SK-N-SH (cell line): ENCODE measurements at regions not wholly inside any gene's neighbourhood (a gene's known extent, or its start where the extent isn't known, plus 50 kb on each side); places are given as distances from the start of the nearest gene placed in this dataset.

Source experiments
- CTCF ChIA-PET: fragments of 300-600, 350-600 bp; formaldehyde crosslinking; extraction: SDS; loops from one replicate; lab custom pipeline; 2021; lab: Yijun Ruan, JAX
- POLR2A ChIA-PET: fragments of 350-600 bp; sonication (Branson Sonifier 250); formaldehyde crosslinking; extraction: SDS; loops from one replicate; lab custom pipeline; 2020; ENCODE audit warnings: antibody characterized with exemption, inconsistent platforms; lab: Yijun Ruan, JAX
- DNase-seq: peaks from one replicate; pipeline ENCODE4 v3.0.0; 2012
- H2AFZ ChIP-seq: fragments of 200-600 bp; sonication (generic); 2 replicates; pipeline ENCODE4 v1.8.1; 2016; ENCODE audit warnings: antibody characterized with exemption, mild to moderate bottlenecking, low read depth
- H3F3A ChIP-seq: fragments of 200-600 bp; sonication (generic); replicated peaks from 2 replicates; pipeline ENCODE3; 2016; ENCODE audit warnings: antibody characterized with exemption, mild to moderate bottlenecking; ENCODE audit not compliant: insufficient read depth
- H3K27ac ChIP-seq, 2 experiments: fragments of 200-500 bp in 1 of 2; fragments of 200-600 bp in 1 of 2; sonication (Bioruptor generic) in 1 of 2; sonication (generic), shearing (Covaris generic) in 1 of 2; 2 replicates each; pipeline versions ENCODE4 v1.5.1 to v1.6.1; 2014 to 2016; ENCODE audit warnings: low read depth in 2 of 2, inconsistent platforms in 1 of 2, low read length in 1 of 2, mild to moderate bottlenecking in 1 of 2, mixed read lengths in 1 of 2
- H3K27me3 ChIP-seq: fragments of 200-600 bp; sonication (generic), shearing (Covaris generic); 2 replicates; pipeline ENCODE4 v1.6.1; 2016; ENCODE audit warnings: mixed run types; ENCODE audit not compliant: insufficient read depth
- H3K36me3 ChIP-seq, 2 experiments: fragments of 200-500 bp in 1 of 2; fragments of 200-600 bp in 1 of 2; sonication (Bioruptor generic) in 1 of 2; sonication (generic) in 1 of 2; replicated peaks in 1 of 2; 2 replicates each; pipeline versions ENCODE3 to v1.5.1; 2014 to 2016; ENCODE audit warnings: low read length in 1 of 2, mild to moderate bottlenecking in 1 of 2; ENCODE audit not compliant: insufficient read depth in 2 of 2, control insufficient read depth in 1 of 2
- H3K4me1 ChIP-seq, 2 experiments: fragments of 200-500 bp in 1 of 2; fragments of 200-600 bp in 1 of 2; sonication (Bioruptor generic) in 1 of 2; sonication (generic), shearing (Covaris generic) in 1 of 2; 2 replicates each; pipeline versions ENCODE4 v1.5.1 to v1.6.1; 2014 to 2016; ENCODE audit warnings: low read depth in 1 of 2, low read length in 1 of 2, mixed run types in 1 of 2; ENCODE audit not compliant: insufficient read depth in 2 of 2, control insufficient read depth in 1 of 2
- H3K4me2 ChIP-seq: fragments of 200-600 bp; sonication (generic), shearing (Covaris generic); 2 replicates; pipeline ENCODE4 v1.6.1; 2017; ENCODE audit warnings: mixed run types
- H3K4me3 ChIP-seq, 2 experiments: fragments of 200-500 bp in 1 of 2; fragments of 200-600 bp in 1 of 2; sonication (Bioruptor generic) in 1 of 2; sonication (generic), shearing (Covaris generic) in 1 of 2; 2 replicates each; pipeline versions ENCODE4 v1.5.1 to v1.8.1; 2014 to 2016; ENCODE audit warnings: low read depth in 2 of 2, inconsistent platforms in 1 of 2, low read length in 1 of 2, mild to moderate bottlenecking in 1 of 2, mixed read lengths in 1 of 2, moderate library complexity in 1 of 2
- H3K79me2 ChIP-seq: fragments of 200-600 bp; sonication (generic); 2 replicates; pipeline ENCODE4 v1.8.1; 2017; ENCODE audit warnings: mild to moderate bottlenecking; ENCODE audit not compliant: insufficient read depth
- H3K9ac ChIP-seq: fragments of 200-600 bp; sonication (generic); 2 replicates; pipeline ENCODE4 v1.6.1; 2017; ENCODE audit warnings: mixed run types
- H3K9me2 ChIP-seq: fragments of 200-600 bp; sonication (generic); 2 replicates; pipeline ENCODE4 v1.6.1; 2017; ENCODE audit warnings: mixed run types
- H3K9me3 ChIP-seq: fragments of 200-600 bp; sonication (generic); 2 replicates; pipeline ENCODE4 v1.6.1; 2017; ENCODE audit warnings: mixed run types, mild to moderate bottlenecking, moderate library complexity
- H4K20me1 ChIP-seq: fragments of 200-600 bp; sonication (generic); 2 replicates; pipeline ENCODE4 v1.6.1; 2017; ENCODE audit warnings: mild to moderate bottlenecking, mixed run types; ENCODE audit not compliant: insufficient read depth
- CHD2 ChIP-seq: fragments of 150-350 bp; IDR thresholded peaks from 2 replicates; pipeline ENCODE4 v1.6.1; 2018; ENCODE audit warnings: low read length; ENCODE audit not compliant: partially characterized antibody
- EP300 ChIP-seq, 2 experiments: IDR thresholded peaks; 2 replicates each; pipeline versions ENCODE4 v1.4.0 to v1.6.1; 2012; ENCODE audit warnings: borderline replicate concordance in 1 of 2, low read depth in 1 of 2, low read length in 1 of 2
- EZH2phosphoT487 ChIP-seq: fragments of 200-600 bp; sonication (generic); IDR thresholded peaks from 2 replicates; pipeline ENCODE4 v1.6.1; 2017; ENCODE audit warnings: low read depth, mixed run types, mild to moderate bottlenecking, antibody characterized with exemption, moderate library complexity, borderline replicate concordance
- FOSL2 ChIP-seq: IDR thresholded peaks from 2 replicates; pipeline ENCODE4 v1.4.0; 2012; ENCODE audit warnings: low read depth, mild to moderate bottlenecking, moderate library complexity, borderline replicate concordance
- FOXJ3 ChIP-seq: sonication (generic); formaldehyde crosslinking; IDR thresholded peaks from 2 replicates; pipeline ENCODE4 v1.5.1; 2020; ENCODE audit warnings: mild to moderate bottlenecking, missing genetic modification reagents
- FOXM1 ChIP-seq: IDR thresholded peaks from 2 replicates; pipeline ENCODE4 v1.4.0; 2012; ENCODE audit warnings: low read depth, mild to moderate bottlenecking
- GABPA ChIP-seq: IDR thresholded peaks from 2 replicates; pipeline ENCODE4 v1.4.0; 2012; ENCODE audit warnings: low read depth, mild to moderate bottlenecking
- MXI1 ChIP-seq: IDR thresholded peaks from 2 replicates; pipeline ENCODE4 v1.6.1; 2012; ENCODE audit warnings: mild to moderate bottlenecking, low read depth, low read length, improper control_type of control experiment
- RAD21 ChIP-seq: IDR thresholded peaks from 2 replicates; pipeline ENCODE4 v1.6.1; 2012; ENCODE audit warnings: mild to moderate bottlenecking, low read length
- RCOR1 ChIP-seq: fragments of 150-350 bp; IDR thresholded peaks from 2 replicates; pipeline ENCODE4 v1.6.1; 2017; ENCODE audit warnings: antibody characterized with exemption, low read length
- RFX5 ChIP-seq: IDR thresholded peaks from 2 replicates; pipeline ENCODE4 v1.6.1; 2012; ENCODE audit warnings: mild to moderate bottlenecking, improper control_type of control experiment, low read length
- TAF1 ChIP-seq: IDR thresholded peaks from 2 replicates; pipeline ENCODE4 v1.6.1; 2012; ENCODE audit warnings: low read depth, mild to moderate bottlenecking, low read length, moderate library complexity, borderline replicate concordance
- TCF12 ChIP-seq: IDR thresholded peaks from 2 replicates; pipeline ENCODE4 v1.4.0; 2012
- TEAD4 ChIP-seq: IDR thresholded peaks from 2 replicates; pipeline ENCODE4 v1.4.0; 2012; ENCODE audit warnings: mild to moderate bottlenecking, borderline replicate concordance; ENCODE audit not compliant: insufficient read depth
- WGBS: methylation state at CpG from one replicate; pipeline ENCODE4 v1.1.6; 2017; ENCODE audit warnings: low lambda C conversion rate; 5-methylcytosine and 5-hydroxymethylcytosine counted together
- TF ChIP-seq, protein P1 (sequence below): IDR thresholded peaks from 2 replicates; pipeline ENCODE4 v1.4.0; 2012; ENCODE audit warnings: low read depth, borderline replicate concordance
- TF ChIP-seq, protein P2 (sequence below): fragments of 150-350 bp; IDR thresholded peaks from 2 replicates; pipeline ENCODE4 v1.6.1; 2016; ENCODE audit warnings: mild to moderate bottlenecking, low read depth, low read length
- TF ChIP-seq, protein P3 (sequence below): fragments of 200-600 bp; sonication (generic); IDR thresholded peaks from 2 replicates; pipeline ENCODE4 v1.6.1; 2017; ENCODE audit warnings: antibody characterized with exemption, mild to moderate bottlenecking, moderate library complexity
- TF ChIP-seq, protein P4 (sequence below): IDR thresholded peaks from 2 replicates; pipeline ENCODE4 v1.4.0; 2012; ENCODE audit warnings: low read depth
- TF ChIP-seq, protein P5 (sequence below): IDR thresholded peaks from 2 replicates; pipeline ENCODE4 v1.4.0; 2012; ENCODE audit warnings: low read depth, borderline replicate concordance
- TF ChIP-seq, protein P6 (sequence below): IDR thresholded peaks from 2 replicates; pipeline ENCODE4; 2012

DNA sequence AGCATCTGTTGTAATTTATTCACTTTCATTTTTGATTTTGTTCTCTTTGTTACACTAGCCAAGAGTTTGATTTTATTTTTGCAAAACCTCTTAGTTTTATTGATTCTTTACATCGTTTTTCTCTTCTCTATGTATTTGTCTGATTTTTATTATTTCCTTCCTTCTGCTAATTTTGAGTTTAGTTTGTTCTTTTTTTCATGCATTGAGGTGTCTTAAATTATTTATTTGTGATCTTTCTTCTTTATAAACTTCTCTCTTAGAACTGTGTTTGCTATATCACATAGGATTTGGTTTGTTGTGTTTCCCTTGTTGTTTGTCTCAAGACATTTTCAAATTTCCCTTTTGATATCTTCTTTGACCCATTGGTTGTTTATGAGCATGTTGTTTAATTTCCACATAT, 51.7 kb upstream of the NFKBIA start:
- TF ChIP-seq EP300 (IDR thresholded peaks at IDR 0.05; ENCODE audit: borderline replicate concordance in 1 of 2, low read depth in 1 of 2, low read length in 1 of 2) (no peak), CHD2 (no peak), MXI1 (no peak), FOSL2 (no peak), GABPA (no peak), FOXM1 (no peak), RAD21 (no peak), RCOR1 (no peak), FOXJ3 (CRISPR knock-in tag) (no peak), TCF12 (no peak), TEAD4 (no peak), RFX5 (no peak), EZH2phosphoT487 (no peak), TAF1 (no peak)
- TF ChIP-seq, protein P1, sequence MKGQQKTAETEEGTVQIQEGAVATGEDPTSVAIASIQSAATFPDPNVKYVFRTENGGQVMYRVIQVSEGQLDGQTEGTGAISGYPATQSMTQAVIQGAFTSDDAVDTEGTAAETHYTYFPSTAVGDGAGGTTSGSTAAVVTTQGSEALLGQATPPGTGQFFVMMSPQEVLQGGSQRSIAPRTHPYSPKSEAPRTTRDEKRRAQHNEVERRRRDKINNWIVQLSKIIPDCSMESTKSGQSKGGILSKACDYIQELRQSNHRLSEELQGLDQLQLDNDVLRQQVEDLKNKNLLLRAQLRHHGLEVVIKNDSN = no peak
- TF ChIP-seq, protein P2, sequence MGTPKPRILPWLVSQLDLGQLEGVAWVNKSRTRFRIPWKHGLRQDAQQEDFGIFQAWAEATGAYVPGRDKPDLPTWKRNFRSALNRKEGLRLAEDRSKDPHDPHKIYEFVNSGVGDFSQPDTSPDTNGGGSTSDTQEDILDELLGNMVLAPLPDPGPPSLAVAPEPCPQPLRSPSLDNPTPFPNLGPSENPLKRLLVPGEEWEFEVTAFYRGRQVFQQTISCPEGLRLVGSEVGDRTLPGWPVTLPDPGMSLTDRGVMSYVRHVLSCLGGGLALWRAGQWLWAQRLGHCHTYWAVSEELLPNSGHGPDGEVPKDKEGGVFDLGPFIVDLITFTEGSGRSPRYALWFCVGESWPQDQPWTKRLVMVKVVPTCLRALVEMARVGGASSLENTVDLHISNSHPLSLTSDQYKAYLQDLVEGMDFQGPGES = no peak
- TF ChIP-seq, protein P3, sequence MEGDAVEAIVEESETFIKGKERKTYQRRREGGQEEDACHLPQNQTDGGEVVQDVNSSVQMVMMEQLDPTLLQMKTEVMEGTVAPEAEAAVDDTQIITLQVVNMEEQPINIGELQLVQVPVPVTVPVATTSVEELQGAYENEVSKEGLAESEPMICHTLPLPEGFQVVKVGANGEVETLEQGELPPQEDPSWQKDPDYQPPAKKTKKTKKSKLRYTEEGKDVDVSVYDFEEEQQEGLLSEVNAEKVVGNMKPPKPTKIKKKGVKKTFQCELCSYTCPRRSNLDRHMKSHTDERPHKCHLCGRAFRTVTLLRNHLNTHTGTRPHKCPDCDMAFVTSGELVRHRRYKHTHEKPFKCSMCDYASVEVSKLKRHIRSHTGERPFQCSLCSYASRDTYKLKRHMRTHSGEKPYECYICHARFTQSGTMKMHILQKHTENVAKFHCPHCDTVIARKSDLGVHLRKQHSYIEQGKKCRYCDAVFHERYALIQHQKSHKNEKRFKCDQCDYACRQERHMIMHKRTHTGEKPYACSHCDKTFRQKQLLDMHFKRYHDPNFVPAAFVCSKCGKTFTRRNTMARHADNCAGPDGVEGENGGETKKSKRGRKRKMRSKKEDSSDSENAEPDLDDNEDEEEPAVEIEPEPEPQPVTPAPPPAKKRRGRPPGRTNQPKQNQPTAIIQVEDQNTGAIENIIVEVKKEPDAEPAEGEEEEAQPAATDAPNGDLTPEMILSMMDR = no peak
- TF ChIP-seq, protein P4, sequence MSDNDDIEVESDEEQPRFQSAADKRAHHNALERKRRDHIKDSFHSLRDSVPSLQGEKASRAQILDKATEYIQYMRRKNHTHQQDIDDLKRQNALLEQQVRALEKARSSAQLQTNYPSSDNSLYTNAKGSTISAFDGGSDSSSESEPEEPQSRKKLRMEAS = no peak
- TF ChIP-seq, protein P5, sequence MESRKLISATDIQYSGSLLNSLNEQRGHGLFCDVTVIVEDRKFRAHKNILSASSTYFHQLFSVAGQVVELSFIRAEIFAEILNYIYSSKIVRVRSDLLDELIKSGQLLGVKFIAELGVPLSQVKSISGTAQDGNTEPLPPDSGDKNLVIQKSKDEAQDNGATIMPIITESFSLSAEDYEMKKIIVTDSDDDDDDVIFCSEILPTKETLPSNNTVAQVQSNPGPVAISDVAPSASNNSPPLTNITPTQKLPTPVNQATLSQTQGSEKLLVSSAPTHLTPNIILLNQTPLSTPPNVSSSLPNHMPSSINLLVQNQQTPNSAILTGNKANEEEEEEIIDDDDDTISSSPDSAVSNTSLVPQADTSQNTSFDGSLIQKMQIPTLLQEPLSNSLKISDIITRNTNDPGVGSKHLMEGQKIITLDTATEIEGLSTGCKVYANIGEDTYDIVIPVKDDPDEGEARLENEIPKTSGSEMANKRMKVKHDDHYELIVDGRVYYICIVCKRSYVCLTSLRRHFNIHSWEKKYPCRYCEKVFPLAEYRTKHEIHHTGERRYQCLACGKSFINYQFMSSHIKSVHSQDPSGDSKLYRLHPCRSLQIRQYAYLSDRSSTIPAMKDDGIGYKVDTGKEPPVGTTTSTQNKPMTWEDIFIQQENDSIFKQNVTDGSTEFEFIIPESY = no peak
- TF ChIP-seq, protein P6, sequence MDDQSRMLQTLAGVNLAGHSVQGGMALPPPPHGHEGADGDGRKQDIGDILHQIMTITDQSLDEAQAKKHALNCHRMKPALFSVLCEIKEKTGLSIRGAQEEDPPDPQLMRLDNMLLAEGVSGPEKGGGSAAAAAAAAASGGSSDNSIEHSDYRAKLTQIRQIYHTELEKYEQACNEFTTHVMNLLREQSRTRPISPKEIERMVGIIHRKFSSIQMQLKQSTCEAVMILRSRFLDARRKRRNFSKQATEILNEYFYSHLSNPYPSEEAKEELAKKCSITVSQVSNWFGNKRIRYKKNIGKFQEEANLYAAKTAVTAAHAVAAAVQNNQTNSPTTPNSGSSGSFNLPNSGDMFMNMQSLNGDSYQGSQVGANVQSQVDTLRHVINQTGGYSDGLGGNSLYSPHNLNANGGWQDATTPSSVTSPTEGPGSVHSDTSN = no peak
- no peak for DNase-seq
- Histone ChIP-seq H3K36me3 (no peaks in the 10 kb centered on the region), H2AFZ (no peak overlapping the region), H3K27me3 (no peaks in the 10 kb centered on the region), H4K20me1 (no peaks in the 10 kb centered on the region), H3K9ac (no peak overlapping the region), H3K9me2 (no peaks in the 10 kb centered on the region), H3K9me3 (no peaks in the 10 kb centered on the region), H3F3A (no peaks in the 10 kb centered on the region), H3K4me1 (no peaks in the 10 kb centered on the region), H3K79me2 (no peaks in the 10 kb centered on the region), H3K4me2 (no peak overlapping the region), H3K27ac (no peak overlapping the region), H3K4me3 (no peak overlapping the region)
- WGBS = 18% methylated on average over 1 of the region's 1 CpG
- ChIA-PET CTCF (no interaction called here), POLR2A (no interaction called here)
